HS-5 (cell line): ENCODE measurements at regions not wholly inside any gene's neighbourhood (a gene's known extent, or its start where the extent isn't known, plus 50 kb on each side); places are given as distances from the start of the nearest gene placed in this dataset.

Experiments used
- DNase-seq: peaks from one replicate; pipeline ENCODE4 v3.0.0-alpha.2; 2012; ENCODE audit warnings: low read depth

DNA sequence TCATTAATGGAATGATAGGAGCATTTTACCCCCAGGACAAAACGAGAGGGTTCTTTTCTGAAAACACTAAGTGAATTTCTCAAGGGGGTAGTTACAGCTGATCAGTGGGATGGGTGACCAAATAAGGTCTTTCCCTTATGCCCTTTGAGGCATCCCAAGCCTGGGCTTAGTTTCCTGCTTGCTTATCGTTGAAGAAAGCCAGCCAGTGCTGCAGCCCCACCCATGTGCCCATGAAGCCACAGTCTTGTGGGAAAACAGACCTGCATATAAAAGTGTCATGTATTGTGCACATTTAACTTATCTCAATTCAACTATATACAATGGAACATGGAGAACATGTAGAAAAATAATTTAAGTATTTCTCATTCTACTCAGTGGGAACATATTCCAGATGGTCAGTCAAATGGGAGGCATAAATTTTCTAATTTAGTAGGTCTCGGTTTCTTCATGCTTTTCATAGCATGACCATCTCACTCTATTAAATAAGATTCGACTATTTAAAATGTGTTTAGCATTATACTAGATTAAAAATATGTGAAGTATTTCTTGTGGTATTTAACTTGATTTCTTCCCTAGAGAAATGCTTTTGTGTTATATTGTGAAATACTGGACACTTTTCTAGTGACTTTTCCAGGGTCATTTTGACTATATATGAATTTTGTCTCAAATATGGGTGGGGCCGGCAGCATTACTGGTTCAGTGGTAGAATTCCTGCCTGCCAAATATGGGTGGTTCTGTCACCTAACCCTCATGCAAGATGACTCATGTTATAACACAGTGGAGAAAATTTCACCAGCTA, 189.7 kb upstream of the SGCD start:
- no peak for DNase-seq

DNA sequence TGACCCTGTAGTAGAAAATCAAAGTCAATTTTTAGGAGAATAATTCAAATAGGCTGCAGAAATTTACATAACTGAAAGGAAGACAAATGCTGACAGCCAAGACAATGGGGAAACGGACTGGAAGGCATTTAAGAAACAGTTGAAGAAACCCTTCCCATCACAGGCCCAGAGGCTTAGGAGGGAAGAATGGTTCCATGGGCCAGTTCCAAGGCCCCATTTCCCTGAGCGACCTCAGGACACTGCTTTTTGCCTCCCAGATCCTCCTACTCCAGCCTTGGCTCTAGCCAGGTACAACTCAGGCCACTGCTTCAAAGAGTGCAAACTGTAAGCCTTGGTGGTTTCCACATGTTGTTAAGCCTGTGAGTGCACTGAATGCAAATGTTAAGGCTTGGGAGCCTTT, 184.1 kb upstream of the SGCD start:
- no peak for DNase-seq

DNA sequence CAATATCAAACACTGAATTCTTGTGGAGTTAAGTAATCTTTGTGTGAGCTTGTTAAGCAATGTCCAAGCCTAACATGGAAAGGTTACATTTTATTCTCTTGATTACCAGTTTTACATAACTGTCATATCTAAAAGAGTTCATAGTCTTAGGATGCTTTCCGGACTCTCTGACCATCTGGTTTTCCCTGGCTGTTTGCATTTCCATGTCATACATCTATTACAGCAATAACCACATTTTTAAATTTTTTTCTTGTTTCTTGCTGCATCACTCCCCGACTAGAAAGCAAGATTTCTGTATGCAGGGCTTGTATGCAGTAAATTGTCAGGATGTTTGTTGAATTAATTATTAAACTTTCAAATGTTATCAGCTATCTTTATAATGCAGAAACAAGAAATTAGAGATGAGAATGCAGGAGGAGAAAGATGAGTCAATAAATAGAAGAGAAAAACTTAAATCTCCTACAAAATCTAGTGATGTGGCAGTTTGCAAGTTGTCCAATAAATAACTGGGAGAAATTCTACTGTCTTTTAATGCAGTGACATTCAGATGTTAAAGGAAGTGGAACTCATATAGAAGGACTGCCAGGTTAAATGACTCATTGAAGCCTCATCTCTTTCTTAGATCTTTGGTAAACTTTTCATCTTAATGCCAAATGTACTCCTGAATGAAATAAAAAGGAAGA, 179.6 kb upstream of the SGCD start:
- peak; percentile 6 for DNase-seq

DNA sequence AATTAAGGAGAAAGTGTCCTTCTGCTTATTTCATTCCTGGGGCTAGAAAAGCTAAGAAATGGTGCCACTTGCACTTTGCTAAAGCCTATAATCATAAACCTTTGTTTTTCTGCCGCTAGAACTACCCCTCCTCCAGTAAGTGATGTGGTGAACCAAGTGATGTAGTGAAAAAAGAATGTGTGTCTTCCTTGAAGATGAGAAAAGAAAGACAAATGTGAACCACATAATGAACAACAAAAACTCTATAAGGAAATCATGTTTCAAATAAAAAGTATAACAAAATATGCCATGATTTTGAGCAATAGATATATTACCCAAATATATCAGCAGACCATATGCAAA, 179.0 kb upstream of the SGCD start:
- DNase-seq = peak; percentile 13

DNA sequence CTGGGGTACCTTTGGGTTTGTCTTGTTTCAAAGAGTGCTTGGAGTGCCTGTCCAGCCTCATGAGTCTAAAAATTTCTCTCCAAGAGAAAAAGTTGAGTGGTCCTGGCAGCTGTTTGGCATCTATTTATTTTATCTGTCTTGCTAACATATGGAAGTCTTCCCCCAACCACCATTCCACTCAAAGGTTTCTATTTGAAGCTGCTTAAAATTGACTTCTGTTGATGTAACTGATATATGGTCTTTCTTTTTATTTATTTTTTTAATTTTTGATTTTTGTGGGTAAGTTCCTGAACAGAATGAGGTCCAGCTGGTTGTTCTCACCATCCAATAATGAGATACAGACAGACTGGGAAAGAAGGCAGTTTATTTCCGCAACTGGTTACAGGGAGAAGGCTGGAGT, 178.7 kb upstream of the SGCD start:
- no peak for DNase-seq

DNA sequence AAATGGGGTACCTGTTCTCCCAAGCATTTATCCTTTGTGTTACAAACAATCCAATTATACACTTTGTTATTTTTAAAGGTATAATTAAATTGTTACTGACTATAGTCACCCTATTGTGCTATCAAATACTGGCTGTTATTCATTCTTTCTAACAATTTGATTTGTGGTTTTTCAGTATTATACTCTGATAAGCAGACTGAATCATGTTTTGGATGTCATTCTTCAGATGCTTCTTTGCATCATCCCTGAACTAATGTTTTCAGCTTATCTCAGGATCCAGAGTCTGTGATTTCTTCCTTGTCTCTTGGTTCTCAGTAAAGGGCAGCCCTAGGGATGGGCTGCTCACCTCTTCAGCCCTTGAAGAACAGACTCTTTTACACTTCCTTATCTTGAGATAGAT, 177.8 kb upstream of the SGCD start:
- no peak for DNase-seq

DNA sequence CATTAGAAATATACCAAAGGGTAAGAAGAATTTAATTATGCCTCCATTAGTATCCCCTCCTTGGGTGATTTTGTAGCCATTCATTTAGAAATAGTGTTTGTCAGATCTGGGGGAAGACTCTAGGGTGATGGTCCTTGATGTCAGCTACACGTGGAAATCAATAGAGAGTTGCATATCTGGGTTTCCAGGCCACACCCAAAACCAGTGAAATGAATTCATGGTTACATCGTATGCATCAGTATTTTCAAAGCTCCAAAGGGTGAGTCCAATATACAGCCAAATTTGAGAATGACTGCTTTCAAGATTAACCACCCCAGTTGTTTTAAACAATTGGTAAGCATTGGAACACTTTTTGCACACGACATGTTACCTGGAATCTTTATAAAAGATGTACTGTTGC, 173.4 kb upstream of the SGCD start:
- no peak for DNase-seq

DNA sequence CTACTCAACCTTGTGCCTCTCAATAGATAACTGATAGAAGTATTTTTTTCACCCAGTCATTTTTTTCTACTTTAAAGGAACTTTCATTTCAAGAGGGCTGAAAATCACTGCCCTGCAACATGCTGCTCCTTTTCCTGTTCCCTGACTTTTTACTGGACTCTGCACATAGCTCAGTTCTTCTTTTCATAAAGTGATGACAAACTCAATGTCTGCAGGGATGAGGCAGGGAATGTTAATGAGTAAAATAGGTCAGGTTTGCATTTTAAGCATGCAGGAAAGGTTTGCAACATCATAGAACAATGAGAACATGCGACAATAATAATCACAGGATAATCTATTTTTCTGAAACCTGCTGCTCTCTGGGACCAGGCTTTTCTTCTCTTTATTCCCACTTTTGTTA, 172.2 kb upstream of the SGCD start:
- DNase-seq = no peak

DNA sequence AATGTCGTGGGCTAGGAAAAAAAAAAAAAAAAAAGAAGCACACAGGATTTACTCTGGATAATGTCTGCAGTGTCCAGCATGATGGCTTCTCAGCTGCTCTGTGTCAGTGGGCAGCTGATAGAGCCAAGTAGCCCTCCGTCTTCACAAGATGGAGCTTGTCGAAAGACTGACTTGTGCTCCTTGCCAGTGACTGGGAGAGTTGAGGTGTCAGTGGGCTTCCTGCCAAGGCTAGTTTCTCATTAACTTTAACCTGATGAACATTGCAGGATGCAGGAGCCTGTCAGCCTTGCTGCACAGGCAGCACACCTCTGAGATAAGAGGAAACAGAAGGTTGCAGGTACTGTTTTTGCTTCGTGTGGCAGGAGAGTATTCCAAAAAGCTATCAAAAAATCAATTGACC, 171.4 kb upstream of the SGCD start:
- DNase-seq = no peak

DNA sequence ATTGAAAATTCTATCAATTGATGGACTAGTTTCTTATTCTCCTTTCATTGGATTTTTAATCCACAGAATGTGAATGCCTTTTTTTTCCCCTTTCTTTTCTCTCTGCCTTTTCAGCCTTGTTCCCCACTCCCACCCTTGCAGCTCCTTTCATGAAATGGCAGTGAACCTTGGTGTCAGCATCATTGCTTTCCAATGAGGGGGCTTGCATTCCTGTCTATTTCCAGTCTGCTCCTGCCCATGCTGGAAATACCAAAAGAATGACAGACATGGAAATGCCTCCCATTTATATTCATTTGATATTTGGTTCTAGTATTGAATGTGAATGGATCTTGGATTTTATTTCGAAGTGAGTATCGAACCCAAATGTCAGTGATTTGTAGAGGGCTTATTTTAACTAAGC, 162.7 kb upstream of the SGCD start:
- no peak for DNase-seq

DNA sequence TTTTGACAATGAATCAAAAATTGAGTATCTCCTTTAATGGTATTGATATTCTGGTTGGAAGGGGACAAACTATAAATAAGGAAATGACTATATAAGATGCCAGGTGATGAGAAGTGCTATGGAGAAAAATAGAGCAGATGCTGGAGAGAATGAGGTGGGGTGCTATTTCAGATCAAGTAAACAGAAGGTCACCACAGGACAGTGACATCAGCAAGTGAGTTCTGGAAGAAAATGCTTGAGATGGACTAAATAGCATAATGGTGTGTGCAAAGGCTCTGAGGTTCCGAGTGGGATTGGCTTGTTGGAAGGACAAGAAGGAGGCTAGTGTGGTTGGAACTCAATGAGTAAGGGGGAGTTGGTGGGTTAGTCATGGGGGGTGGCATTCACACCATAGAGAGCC, 157.5 kb upstream of the SGCD start:
- no peak for DNase-seq

DNA sequence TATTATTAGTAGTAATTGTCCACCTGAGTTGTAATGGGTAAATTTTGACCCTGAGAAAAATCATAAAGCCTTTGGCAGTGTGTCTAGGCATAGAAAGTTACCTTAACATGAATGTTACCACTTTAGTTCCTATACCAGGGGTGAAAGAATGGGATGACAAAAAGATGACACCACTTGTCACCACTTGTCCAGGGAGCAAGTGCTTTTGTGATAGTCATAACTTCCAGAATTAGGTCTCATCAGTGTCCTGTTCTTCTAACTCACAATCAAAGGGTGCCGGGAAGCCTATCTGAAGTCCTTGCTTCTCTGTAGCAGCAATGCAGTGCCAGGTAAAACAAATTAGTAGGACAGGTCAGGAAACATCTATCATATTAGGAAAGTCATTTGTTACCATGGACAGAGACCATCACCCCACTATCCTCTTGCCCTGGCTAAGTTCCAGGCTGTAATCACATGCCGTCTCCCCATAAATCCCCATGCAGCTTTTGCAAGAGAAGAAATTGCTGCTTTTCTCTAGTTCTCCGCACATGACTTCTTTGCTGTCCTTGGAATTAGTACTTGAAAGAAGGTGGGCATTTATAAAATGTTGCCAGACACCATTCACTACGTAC, 156.5 kb upstream of the SGCD start:
- no peak for DNase-seq

DNA sequence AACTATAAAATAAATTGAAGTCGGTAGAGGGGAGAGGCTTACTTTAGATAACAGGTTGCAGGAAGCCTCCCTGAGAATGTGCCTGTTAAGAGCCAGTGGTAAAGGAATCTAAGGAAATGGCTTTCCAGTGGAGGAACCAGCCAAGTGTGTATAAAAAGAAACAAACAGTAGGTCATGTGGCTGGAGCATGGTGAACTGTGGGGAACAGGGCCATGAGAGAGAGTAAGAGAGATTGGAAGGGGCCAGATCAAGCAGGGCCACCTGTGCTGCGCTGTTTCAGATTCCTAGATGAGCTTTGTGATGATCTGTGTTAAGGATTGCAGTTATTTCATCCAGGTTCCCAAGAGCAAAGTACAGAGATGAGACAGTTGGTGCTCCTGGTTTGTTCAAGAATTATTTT, 152.7 kb upstream of the SGCD start:
- no peak for DNase-seq

DNA sequence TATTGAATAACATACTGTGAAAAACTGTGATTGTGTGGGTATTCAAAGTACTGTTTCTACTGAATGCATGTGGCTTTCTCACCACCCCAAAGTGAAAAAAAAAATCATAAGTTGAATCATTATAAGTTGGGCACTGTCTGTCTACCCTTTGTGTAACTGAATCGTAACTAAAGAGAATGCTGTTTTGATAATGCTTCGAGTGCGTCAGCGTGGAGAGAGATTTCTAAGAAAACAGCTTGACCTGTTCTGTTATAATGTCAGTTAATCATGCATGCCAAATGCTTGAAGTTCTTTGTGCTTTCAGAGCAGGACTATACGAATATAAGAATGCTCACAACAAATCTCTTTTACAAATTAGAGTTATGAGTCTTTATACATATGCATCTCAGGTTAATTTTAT, 148.8 kb upstream of the SGCD start:
- no peak for DNase-seq

DNA sequence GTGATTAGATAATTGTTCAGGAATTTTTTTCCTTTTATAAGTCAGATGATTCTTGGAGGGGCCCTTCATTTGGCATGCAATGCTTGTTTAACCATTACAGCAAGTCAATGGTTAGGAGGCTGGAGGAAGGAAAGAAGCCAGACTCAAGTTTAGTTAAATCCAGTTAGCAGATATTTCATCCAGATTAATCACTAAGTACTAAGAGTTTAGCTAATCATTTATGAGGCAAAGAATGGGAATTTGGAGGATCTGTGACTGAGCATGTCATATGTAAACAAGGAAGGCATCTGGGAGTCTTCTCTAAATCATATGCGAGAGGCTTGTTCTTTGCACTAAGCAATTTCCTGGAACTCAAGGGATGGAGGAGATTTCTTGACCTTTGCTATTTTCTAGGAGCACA, 145.3 kb upstream of the SGCD start:
- DNase-seq = no peak

DNA sequence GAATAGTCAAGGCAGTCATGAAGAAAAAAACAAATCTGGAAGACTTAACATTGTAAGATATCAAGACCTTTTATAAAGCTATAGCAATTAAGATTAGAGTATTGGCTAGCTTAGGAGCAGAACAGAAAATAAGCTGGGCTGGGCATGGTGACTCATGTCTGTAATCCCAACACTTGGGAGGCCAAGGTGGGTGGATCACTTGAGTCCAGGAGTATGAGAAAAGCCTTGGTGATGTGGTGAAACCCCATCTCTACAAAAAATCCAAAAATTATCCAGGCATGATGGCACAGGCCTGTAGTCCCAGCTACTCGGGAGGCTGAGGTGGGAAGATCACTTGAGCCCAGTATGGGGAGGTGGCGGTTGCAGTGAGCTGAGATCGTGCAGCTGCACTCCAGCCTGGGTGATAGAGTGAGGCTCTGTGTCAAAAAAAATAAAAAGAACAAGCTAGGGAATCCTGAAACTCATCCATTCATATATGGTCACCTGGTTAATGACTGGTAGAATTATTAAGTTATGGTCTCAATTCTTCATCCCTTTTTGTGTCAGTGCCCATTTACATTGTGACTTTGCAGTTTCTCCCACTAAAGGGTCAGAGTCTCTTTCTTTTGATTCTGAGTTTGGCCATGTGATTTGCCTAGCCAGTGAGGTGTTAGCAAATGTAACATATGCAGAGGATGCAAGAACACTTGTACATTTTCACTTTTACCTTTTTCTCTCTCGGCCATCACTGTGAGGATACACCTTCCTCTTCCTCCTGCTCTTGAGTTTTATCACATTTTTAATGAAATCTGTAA, 144.6 kb upstream of the SGCD start:
- DNase-seq = no peak

DNA sequence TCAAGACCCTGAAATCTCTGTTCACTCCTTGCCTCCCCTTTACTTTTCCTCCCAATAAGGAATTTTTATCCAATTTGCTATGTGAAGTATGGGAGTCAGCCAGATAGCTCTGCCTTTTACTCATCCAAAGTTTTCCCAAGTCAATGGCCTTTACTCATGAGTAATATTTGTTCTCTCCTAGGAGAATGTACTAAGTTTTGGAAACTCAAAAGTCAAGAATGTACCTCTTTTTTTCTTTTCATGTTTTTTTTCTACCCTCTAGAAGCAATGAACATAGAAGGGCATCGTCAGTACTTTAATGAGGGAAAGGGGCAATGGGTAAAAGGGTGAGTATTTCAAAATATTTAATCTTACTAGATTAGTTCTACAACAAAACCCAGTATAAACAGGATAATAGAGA, 140.2 kb upstream of the SGCD start:
- no peak for DNase-seq

DNA sequence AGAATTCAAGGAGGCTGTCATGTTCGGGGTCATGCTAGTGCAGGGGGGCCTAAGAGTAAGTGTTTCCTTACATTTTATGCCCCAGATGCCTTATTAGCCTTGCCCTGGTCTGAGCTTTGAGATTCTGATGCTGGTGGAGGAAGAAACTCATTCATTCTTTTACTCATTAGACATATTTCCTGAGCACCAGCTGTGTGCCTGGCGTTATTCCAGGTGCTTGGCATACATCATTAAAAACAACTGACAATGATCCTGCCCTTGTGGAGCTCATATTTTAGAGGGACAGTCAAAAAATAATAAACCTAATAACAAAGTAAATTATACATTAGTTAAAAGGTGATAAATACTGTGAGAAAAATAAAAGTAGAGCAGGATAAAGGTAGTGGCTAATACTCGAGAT, 138.9 kb upstream of the SGCD start:
- DNase-seq = no peak

DNA sequence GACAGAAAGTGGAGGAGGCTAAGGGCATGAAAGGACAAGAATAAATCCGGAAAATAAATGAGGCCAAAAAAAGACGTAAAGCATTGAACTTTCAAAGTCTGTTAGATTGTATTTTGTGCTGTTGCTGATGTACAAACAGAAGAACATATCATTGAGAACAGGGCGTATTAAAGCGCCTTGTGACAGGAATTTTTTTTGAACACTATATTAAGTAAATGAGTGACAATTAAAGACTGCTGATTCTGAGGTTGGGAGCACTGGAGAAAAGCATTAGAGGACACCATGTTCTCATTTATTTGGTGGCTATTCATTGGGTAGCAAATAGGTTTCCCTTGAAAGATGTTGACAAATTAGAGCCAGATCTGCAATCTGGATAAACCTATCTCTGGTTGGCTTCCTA, 137.3 kb upstream of the SGCD start:
- no peak for DNase-seq

DNA sequence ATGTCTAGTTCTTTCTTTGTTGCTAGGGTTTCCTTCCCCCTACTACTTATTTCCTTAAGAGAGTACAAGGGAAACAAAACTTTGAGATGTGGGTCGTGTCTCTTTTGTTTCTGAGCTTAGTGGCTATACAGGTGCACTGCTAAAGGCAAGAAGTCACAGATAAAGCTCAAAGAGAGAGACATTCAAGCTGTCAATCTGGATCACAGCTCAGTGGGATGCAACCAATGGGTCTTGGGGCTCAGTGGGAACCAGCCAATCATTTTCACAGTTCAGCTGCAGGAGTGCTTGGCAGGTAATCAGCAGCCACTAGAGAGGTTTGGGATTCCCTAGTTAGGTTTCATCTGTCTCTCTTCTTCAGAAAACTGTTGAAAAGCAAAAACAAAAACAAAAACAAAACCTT, 135.4 kb upstream of the SGCD start:
- DNase-seq = no peak

DNA sequence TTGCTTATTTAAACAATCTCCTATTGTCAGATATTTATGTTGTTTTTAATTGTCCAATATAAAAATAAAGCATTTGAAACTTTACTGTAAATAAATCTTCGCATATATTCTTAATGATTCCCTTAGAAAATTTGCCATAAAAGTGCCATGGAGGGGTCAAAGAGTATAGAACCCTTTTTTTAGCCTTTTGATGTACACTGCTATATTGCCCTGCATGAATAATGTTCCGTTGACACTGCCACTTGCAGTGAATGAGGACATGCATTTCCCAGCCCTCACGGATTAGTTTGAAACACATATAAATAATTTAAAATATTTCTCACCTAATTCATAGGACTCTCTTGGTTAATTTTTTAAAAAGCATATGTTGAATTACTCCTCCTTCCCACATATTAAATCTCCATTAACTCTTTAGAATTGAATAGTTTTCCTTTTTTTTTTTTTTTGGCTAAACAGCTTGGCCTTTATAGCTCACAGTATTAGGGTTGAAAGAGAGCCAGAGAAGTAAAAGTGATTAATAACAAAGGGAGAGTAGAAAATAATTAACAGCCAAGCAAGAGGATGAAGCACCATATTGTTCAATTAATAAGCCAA, 129.8 kb upstream of the SGCD start:
- no peak for DNase-seq

DNA sequence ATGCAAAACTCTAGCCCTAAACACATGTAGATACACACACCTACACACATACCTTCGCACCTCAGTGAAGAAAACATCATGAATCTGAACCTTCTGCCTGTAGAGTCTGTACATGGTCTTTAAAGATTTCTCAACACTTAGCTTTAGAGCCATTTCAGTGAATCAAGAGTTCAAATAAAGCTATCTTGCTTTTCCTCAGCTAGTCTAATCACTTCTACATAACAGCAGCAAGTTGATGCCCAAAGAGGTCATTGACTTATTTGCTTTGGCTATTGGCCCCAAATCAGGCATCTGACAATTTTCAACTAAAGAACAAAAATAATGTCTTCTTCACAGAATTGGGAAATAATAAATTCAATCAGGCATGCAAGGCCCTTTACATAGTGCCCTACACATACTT, 127.9 kb upstream of the SGCD start:
- DNase-seq = no peak
